ENCODE measurements at regions not wholly inside any gene's neighbourhood (a gene's known extent, or its start where the extent isn't known, plus 50 kb on each side); places are given as distances from the start of the nearest gene placed in this dataset.

GRCh38 chr11:33574331-33574730 is 126.3 kb downstream of the C11orf91 start:
- Histone ChIP-seq H3K27ac (no peak overlapping the region), H3K4me3 (ENCODE audit: low read depth in 1 of 2, low read length in 1 of 2) (no peak overlapping the region), H3K9me3 (no peaks in the 10 kb centered on the region), H3K27me3 (peaks cover 55% of the 10 kb centered on the region), H3K36me3 (no peaks in the 10 kb centered on the region), H3K4me1 (ENCODE audit: control insufficient read depth in 1 of 2, insufficient read depth in 1 of 2, low read depth in 1 of 2, low read length in 1 of 2) (no peaks in the 10 kb centered on the region)
- TF ChIP-seq CTCF (IDR thresholded peaks at IDR 0.05) = no peak

GRCh38 chr11:33569333-33569732 is 131.3 kb downstream of the C11orf91 start:
- no peak overlapping the region for H3K4me3 ChIP-seq (ENCODE audit: low read depth in 1 of 2, low read length in 1 of 2)
- H3K36me3 ChIP-seq = no peaks in the 10 kb centered on the region
- no peaks in the 10 kb centered on the region for H3K9me3 ChIP-seq
- H3K27me3 ChIP-seq = peaks cover 51% of the 10 kb centered on the region
- H3K27ac ChIP-seq = no peak overlapping the region
- no peaks in the 10 kb centered on the region for H3K4me1 ChIP-seq (ENCODE audit: control insufficient read depth in 1 of 2, insufficient read depth in 1 of 2, low read depth in 1 of 2, low read length in 1 of 2)
- no peak for TF ChIP-seq CTCF (IDR thresholded peaks at IDR 0.05)

- no peaks in the 10 kb centered on the region for H3K4me1 ChIP-seq (ENCODE audit: control insufficient read depth in 1 of 2, insufficient read depth in 1 of 2, low read depth in 1 of 2, low read length in 1 of 2)
- no peaks in the 10 kb centered on the region for H3K9me3 ChIP-seq
- H3K27me3 ChIP-seq = peaks cover 55% of the 10 kb centered on the region
- H3K27ac ChIP-seq = no peak overlapping the region
- H3K4me3 ChIP-seq (ENCODE audit: low read depth in 1 of 2, low read length in 1 of 2) = no peak overlapping the region
- no peak for TF ChIP-seq CTCF (IDR thresholded peaks at IDR 0.05)
- H3K36me3 ChIP-seq = no peaks in the 10 kb centered on the region
Measured at GRCh38 chr11:33567004-33567403, 133.6 kb downstream of the C11orf91 start.

- no peak overlapping the region for H3K27ac ChIP-seq
- TF ChIP-seq CTCF (IDR thresholded peaks at IDR 0.05) = no peak
- H3K27me3 ChIP-seq = peaks cover 50% of the 10 kb centered on the region
- no peak overlapping the region for H3K4me3 ChIP-seq (ENCODE audit: low read depth in 1 of 2, low read length in 1 of 2)
- no peaks in the 10 kb centered on the region for H3K9me3 ChIP-seq
- H3K4me1 ChIP-seq (ENCODE audit: control insufficient read depth in 1 of 2, insufficient read depth in 1 of 2, low read depth in 1 of 2, low read length in 1 of 2) = no peaks in the 10 kb centered on the region
- H3K36me3 ChIP-seq = no peaks in the 10 kb centered on the region
Measured at GRCh38 chr11:33564856-33565453, 135.7 kb downstream of the C11orf91 start.

GRCh38 chr11:33560729-33561128 is 139.9 kb downstream of the C11orf91 start:
- TF ChIP-seq CTCF (IDR thresholded peaks at IDR 0.05) = no peak
- Histone ChIP-seq H3K4me3 (ENCODE audit: low read depth in 1 of 2, low read length in 1 of 2) (no peak overlapping the region), H3K27me3 (peaks cover 32% of the 10 kb centered on the region), H3K4me1 (ENCODE audit: control insufficient read depth in 1 of 2, insufficient read depth in 1 of 2, low read depth in 1 of 2, low read length in 1 of 2) (no peaks in the 10 kb centered on the region), H3K27ac (no peak overlapping the region), H3K9me3 (no peaks in the 10 kb centered on the region), H3K36me3 (no peaks in the 10 kb centered on the region)

GRCh38 chr11:33559567-33559966 is 141.1 kb downstream of the C11orf91 start:
- Histone ChIP-seq H3K27ac (no peak overlapping the region), H3K27me3 (peaks cover 28% of the 10 kb centered on the region), H3K9me3 (no peaks in the 10 kb centered on the region), H3K4me1 (ENCODE audit: control insufficient read depth in 1 of 2, insufficient read depth in 1 of 2, low read depth in 1 of 2, low read length in 1 of 2) (no peaks in the 10 kb centered on the region), H3K4me3 (ENCODE audit: low read depth in 1 of 2, low read length in 1 of 2) (no peak overlapping the region), H3K36me3 (no peaks in the 10 kb centered on the region)
- no peak for TF ChIP-seq CTCF (IDR thresholded peaks at IDR 0.05)
